ENCODE measurements at regions not wholly inside any gene's neighbourhood (a gene's known extent, or its start where the extent isn't known, plus 50 kb on each side); places are given as distances from the start of the nearest gene placed in this dataset.

DNA sequence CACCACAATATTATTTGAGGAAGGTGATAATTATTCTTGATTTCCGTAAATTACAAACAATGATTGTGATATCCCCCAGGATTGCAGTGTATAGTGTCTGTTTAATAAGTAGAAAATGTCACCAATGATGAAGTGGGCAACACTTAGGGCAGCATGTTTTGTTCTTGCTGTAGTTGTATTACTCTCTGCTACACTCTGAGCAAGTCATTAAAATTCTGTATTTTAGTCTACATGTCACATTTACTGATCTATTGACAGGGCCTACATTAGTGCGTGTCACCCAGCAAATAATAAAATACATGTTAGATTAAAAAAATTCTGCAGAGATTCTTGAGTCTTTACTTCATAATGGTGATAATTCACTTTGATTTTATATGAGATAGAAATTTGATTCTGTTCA, 247.6 kb downstream of the TMX3 start:
- DNase-seq, result no peak

- DNase-seq, result no peak
Measured at GRCh38 chr18:68466672-68467071, 248.2 kb downstream of the TMX3 start.

- DNase-seq, result no peak
Measured at GRCh38 chr18:68462766-68463165, 252.1 kb downstream of the TMX3 start.

- no peak for DNase-seq
Measured at GRCh38 chr18:68462148-68462547, 252.8 kb downstream of the TMX3 start.

GRCh38 chr18:68461481-68462018, 253.4 kb downstream of the TMX3 start:
- DNase-seq, result no peak

GRCh38 chr18:68459968-68460367, 254.9 kb downstream of the TMX3 start:
- DNase-seq, result no peak

DNA sequence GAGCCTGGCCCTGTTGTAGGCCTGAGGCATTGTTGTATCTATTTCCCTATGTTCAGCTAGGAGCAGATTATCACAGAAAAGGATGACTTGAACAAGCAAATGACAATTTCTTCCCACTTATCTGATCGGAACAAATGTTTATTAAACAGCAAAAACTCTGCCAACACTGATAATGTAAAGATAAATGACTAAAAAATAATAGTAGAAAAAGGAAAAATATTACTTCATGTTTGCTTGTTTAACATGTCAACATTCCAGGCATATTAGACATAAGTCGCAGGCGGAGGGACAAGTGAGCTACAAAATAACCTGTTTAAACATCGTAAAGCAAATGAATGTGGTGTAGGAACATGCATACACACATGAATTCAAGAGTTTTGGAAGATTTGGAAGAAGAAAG, 257.9 kb downstream of the TMX3 start:
- DNase-seq, result no peak

- no peak for DNase-seq
Measured at GRCh38 chr18:68455229-68455603, 259.7 kb downstream of the TMX3 start.

DNA sequence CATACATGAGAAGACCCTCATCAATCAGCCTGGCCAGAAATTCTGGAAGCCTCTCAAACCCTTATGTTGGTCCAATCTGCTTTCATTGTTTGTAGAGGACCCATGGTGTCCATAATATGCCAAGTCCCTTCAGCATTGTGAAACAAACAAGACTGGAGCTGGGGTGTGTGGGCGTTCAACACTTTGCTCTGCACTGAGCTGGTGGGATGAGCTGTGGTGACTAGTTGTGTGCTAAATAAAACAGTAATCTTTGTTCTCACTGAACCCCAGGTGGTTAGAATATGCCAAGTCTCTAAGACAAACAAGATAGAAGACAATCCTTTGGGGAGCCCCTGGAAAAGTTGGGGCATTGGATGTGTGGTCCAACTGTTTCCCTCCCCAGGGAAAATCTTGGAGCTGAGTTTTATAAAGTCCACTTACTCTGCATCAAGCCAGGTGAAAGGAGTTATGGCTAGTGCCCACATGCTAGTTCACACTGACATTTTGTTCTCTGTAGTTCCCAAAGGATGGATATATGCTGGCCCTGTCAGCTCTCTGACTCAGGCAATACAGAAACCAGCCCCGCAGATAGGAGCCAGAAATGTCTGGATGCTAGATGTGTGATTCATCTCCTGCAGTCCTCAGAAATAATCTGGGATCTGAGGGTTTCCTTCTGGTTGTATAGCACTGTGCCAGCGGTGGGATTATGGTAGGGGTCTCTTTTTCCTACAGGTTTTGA, 260.2 kb downstream of the TMX3 start:
- no peak for DNase-seq

- no peak for DNase-seq
Measured at GRCh38 chr18:68449292-68449691, 265.6 kb downstream of the TMX3 start.

DNA sequence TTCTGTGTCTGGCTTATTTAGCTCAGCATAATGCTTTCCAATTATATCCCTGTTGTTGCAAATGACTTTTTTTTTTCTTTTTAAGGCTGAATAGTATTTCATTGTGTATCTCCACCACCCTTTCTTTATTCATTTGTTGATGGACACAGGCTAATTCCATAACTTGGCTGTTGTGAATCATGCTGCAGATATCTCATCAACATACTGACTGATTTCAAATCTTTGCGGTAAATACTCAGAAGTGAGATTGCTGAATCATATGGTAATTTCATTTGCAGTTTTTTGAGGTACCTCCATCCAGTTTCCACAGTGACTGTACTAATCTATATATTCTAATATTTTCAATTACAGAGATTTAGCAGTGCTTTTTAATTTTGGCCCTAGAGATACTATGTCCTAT, 266.2 kb downstream of the TMX3 start:
- DNase-seq, result no peak

DNA sequence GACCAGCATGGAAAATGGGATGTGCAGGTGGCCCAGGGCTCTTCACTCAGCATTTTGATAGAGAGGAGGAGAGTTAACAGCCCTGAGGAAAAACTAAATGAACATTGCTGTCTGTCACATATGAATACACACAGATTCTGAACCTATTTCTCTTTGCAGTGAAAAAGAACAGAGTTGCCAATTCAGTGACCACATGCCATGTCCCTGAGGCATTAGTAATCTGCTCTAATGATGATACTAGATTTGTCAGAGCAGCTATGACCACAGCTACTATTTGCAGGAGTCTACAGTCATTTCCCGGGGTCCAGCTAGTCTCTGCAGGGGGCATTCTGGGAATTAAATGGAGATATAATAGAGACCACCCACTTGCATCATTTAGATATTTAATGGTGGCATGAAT, 267.6 kb downstream of the TMX3 start:
- DNase-seq, result no peak

DNA sequence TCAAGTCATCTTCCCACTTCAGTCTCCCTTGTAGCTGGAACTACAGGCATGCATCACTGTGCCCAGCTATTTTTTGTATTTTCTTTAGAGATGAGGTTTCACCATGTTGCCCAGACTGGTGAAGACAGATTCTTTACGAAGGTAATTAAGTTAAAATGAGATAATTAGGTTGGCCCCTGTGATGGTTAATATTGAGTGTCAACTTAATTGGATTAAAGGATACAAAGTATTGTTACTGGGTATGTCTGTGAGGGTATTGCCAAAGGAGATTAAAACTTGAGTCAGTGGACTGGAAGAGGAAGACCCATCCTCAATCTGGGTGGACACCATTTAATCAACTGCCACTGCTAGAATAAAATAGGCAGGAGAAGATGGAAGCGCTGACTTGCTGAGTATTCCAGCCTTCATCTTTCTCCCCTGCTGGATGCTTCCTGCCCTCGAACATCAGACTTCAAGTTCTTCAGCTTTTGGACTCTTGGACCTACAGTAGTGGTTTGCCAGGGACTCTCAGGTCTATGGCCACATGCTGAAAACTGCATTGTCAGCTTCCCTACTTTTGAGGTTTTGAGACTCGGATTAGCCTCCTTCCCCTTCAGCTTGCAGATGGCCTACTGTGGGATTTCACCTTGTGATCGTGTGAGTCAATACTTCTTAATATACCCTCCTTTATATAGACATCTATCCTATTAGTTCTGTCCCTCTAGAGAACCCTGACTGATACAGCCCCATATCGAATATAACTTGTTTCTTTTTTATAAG, 269.1 kb downstream of the TMX3 start:
- no peak for DNase-seq

- DNase-seq, result no peak
Measured at GRCh38 chr18:68445136-68445535, 269.8 kb downstream of the TMX3 start.

GRCh38 chr18:68441241-68441640, 273.7 kb downstream of the TMX3 start:
- DNase-seq, result no peak

GRCh38 chr18:68440433-68440832, 274.5 kb downstream of the TMX3 start:
- DNase-seq, result no peak

DNA sequence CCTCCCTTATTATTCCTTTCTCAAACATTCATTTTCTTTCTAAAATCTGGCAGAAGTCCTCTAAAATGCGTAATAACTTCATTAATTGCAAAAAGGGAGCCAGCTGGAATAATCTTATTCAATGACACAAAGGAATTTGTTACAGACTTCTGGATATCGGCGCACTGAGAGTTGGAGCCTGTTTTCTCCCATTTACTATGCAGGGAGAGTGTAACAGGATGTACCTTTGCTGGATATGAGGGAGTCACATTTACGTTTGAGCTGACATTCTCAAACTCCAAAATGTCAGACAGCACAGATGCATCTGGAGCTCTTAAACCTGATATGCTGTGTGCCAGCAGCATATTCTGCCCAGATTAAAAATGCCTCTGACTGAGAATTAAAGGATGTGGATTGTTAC, 275.3 kb downstream of the TMX3 start:
- DNase-seq, result peak in 1 of 51 donors; percentile 9

DNA sequence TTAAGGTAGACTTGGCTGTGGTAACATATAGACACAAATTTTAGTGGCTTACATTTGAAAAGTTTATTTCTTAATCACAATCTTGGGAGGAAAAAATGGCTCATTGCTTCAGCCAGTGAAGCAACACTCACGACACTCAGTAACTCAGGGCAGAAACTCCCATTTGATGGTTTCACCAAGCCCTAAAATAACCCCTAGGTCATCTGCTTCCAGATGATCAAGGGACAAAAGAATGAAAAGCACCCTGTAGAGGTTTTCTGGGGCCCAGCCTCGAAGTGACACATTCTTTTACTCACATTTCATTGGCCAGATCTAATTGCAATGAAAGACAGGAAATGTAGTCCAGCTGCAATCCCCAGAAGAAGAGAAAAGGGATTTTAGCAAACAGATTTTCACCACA, 275.9 kb downstream of the TMX3 start:
- DNase-seq, result no peak

- DNase-seq, result no peak
Measured at GRCh38 chr18:68438536-68438935, 276.4 kb downstream of the TMX3 start.

GRCh38 chr18:68436485-68436884, 278.4 kb downstream of the TMX3 start:
- DNase-seq, result no peak

GRCh38 chr18:68435581-68435980, 279.3 kb downstream of the TMX3 start:
- DNase-seq, result no peak

- DNase-seq, result no peak
Measured at GRCh38 chr18:68431922-68432198, 283.0 kb downstream of the TMX3 start.
